H1 (cell line): ENCODE measurements at regions not wholly inside any gene's neighbourhood (a gene's known extent, or its start where the extent isn't known, plus 50 kb on each side); places are given as distances from the start of the nearest gene placed in this dataset.

Source experiments
- CTCF ChIA-PET: fragments of 300-600 bp; sonication (Branson Sonifier 250); formaldehyde crosslinking; loops from one replicate; lab custom pipeline; 2021; ENCODE audit not compliant: partially characterized antibody; lab: Charles Lee
- POLR2A ChIA-PET: fragments of 300-600 bp; sonication (Branson Sonifier 250); formaldehyde crosslinking; loops from one replicate; lab custom pipeline; 2021; ENCODE audit warnings: inconsistent platforms; ENCODE audit not compliant: partially characterized antibody; lab: Charles Lee
- DNase-seq, 2 experiments: peaks; one replicate each; pipeline versions ENCODE4 v3.0.0 to v3.0.0-alpha.2; 2010 to 2022; ENCODE audit warnings: low spot score in 2 of 2, low read depth in 1 of 2, mixed read lengths in 1 of 2
- FAIRE-seq: peaks from 2 replicates; lab custom pipeline; 2011; peaks lifted over from hg19 to GRCh38; lab: Jason Lieb, UNC
- H2AFZ ChIP-seq: 2 replicates; pipeline ENCODE4 v1.8.1; 2012; ENCODE audit warnings: low read length, inconsistent platforms
- H2AK5ac ChIP-seq: 2 replicates; pipeline ENCODE4 v1.6.1; 2013; ENCODE audit warnings: low read depth, low read length
- H2BK120ac ChIP-seq: replicated peaks from 2 replicates; pipeline ENCODE3; 2013; ENCODE audit warnings: low read depth, low read length, inconsistent platforms
- H2BK12ac ChIP-seq: 2 replicates; pipeline ENCODE4 v1.6.1; 2013; ENCODE audit warnings: low read depth, low read length
- H2BK15ac ChIP-seq: 2 replicates; pipeline ENCODE4 v1.6.1; 2013; ENCODE audit warnings: low read length
- H2BK20ac ChIP-seq: 2 replicates; pipeline ENCODE4 v1.6.1; 2013; ENCODE audit warnings: low read length
- H2BK5ac ChIP-seq: 2 replicates; pipeline ENCODE4 v1.6.1; 2013; ENCODE audit warnings: low read depth, low read length
- H3K14ac ChIP-seq: 2 replicates; pipeline ENCODE4 v1.6.1; 2013; ENCODE audit warnings: inconsistent platforms; ENCODE audit not compliant: insufficient read length
- H3K18ac ChIP-seq: 2 replicates; pipeline ENCODE4 v1.6.1; 2013; ENCODE audit warnings: low read length; ENCODE audit errors: extremely low read depth
- H3K23ac ChIP-seq: 2 replicates; pipeline ENCODE4 v1.6.1; 2013; ENCODE audit warnings: inconsistent platforms; ENCODE audit not compliant: insufficient read length
- H3K23me2 ChIP-seq: 2 replicates; pipeline ENCODE4 v1.6.1; 2013; ENCODE audit warnings: low read depth, low read length
- H3K27ac ChIP-seq: 2 replicates; pipeline ENCODE4 v1.6.1; 2011; ENCODE audit warnings: low read depth, low read length, inconsistent platforms
- H3K27me3 ChIP-seq, 4 experiments: replicated peaks in 1 of 4; 1 replicate in 1 of 4; 2 replicates in 3 of 4; pipeline versions ENCODE4 v1.6.1 to v1.8.1; 2011 to 2013; ENCODE audit warnings: low read length in 3 of 4, mild to moderate bottlenecking in 3 of 4, inconsistent platforms in 2 of 4, mixed read lengths in 2 of 4, moderate library complexity in 1 of 4; ENCODE audit not compliant: control insufficient read depth in 3 of 4, insufficient read depth in 3 of 4; ENCODE audit errors: extremely low read depth in 1 of 4
- H3K36me3 ChIP-seq, 4 experiments: 2 replicates each; pipeline versions ENCODE4 v1.6.1 to v1.8.1; 2011 to 2013; ENCODE audit warnings: mild to moderate bottlenecking in 4 of 4, low read length in 3 of 4, moderate library complexity in 2 of 4, control low read depth in 1 of 4, inconsistent platforms in 1 of 4; ENCODE audit not compliant: insufficient read depth in 4 of 4, control insufficient read depth in 2 of 4
- H3K4ac ChIP-seq: replicated peaks from 2 replicates; pipeline ENCODE3; 2013; ENCODE audit warnings: low read length, low read depth, mixed read lengths, inconsistent platforms; ENCODE audit not compliant: insufficient read length
- H3K4me1 ChIP-seq, 4 experiments: replicated peaks in 1 of 4; 1 replicate in 1 of 4; 2 replicates in 3 of 4; pipeline versions ENCODE4 v1.6.1 to v1.8.1; 2011 to 2013; ENCODE audit warnings: low read length in 3 of 4, inconsistent platforms in 2 of 4, mixed read lengths in 1 of 4; ENCODE audit not compliant: insufficient read depth in 4 of 4, control insufficient read depth in 3 of 4
- H3K4me2 ChIP-seq, 2 experiments: 2 replicates each; pipeline versions ENCODE4 v1.6.1 to v1.8.1; 2011 to 2013; ENCODE audit warnings: low read depth in 2 of 2, low read length in 2 of 2, control low read depth in 1 of 2, inconsistent platforms in 1 of 2, mild to moderate bottlenecking in 1 of 2; ENCODE audit not compliant: insufficient read depth in 1 of 2
- H3K4me3 ChIP-seq, 4 experiments: fragments of 200-600, 300-600 bp in 1 of 4; sonication (generic), shearing (Covaris generic), sonication (Bioruptor Twin) in 1 of 4; 2 replicates each; pipeline versions ENCODE4 v1.5.1 to v1.8.1; 2011 to 2016; ENCODE audit warnings: low read length in 4 of 4, low read depth in 3 of 4, control low read depth in 2 of 4, inconsistent platforms in 2 of 4, mild to moderate bottlenecking in 2 of 4, mixed read lengths in 1 of 4, moderate library complexity in 1 of 4; ENCODE audit not compliant: insufficient read depth in 2 of 4; ENCODE audit errors: extremely low read depth in 1 of 4
- H3K56ac ChIP-seq: replicated peaks from 2 replicates; pipeline ENCODE3; 2013; ENCODE audit warnings: low read depth, mild to moderate bottlenecking, mixed read lengths, low read length, inconsistent platforms; ENCODE audit not compliant: insufficient read length
- H3K79me1 ChIP-seq: 2 replicates; pipeline ENCODE4 v1.6.1; 2013; ENCODE audit warnings: low read depth, low read length, control low read depth
- H3K79me2 ChIP-seq, 2 experiments: 2 replicates each; pipeline versions ENCODE4 v1.6.1 to v1.8.1; 2012 to 2013; ENCODE audit warnings: low read length in 2 of 2, mild to moderate bottlenecking in 2 of 2, inconsistent platforms in 1 of 2; ENCODE audit not compliant: insufficient read depth in 2 of 2, control insufficient read depth in 1 of 2
- H3K9ac ChIP-seq, 4 experiments: replicated peaks in 1 of 4; 1 replicate in 1 of 4; 2 replicates in 3 of 4; pipeline versions ENCODE4 v1.6.1 to v1.8.1; 2011 to 2013; ENCODE audit warnings: low read depth in 3 of 4, low read length in 3 of 4, control low read depth in 2 of 4, mild to moderate bottlenecking in 2 of 4, moderate library complexity in 2 of 4, inconsistent platforms in 1 of 4; ENCODE audit errors: extremely low read depth in 1 of 4
- H3K9me3 ChIP-seq, 2 experiments: 2 replicates each; pipeline versions ENCODE4 v1.6.1 to v1.8.1; 2012 to 2013; ENCODE audit warnings: mild to moderate bottlenecking in 2 of 2, moderate library complexity in 2 of 2, control low read depth in 1 of 2, inconsistent platforms in 1 of 2, low read depth in 1 of 2, low read length in 1 of 2, mixed read lengths in 1 of 2; ENCODE audit not compliant: insufficient read depth in 2 of 2
- H4K20me1 ChIP-seq, 2 experiments: replicated peaks in 1 of 2; 2 replicates each; pipeline versions ENCODE3 to v1.8.1; 2011 to 2013; ENCODE audit warnings: inconsistent platforms in 2 of 2, low read length in 2 of 2, mild to moderate bottlenecking in 1 of 2; ENCODE audit not compliant: insufficient read depth in 2 of 2, control insufficient read depth in 1 of 2
- H4K5ac ChIP-seq: 2 replicates; pipeline ENCODE4 v1.6.1; 2013; ENCODE audit warnings: low read length, low read depth, mixed read lengths, inconsistent platforms; ENCODE audit not compliant: insufficient read length
- H4K8ac ChIP-seq: 2 replicates; pipeline ENCODE4 v1.8.0; 2013; ENCODE audit warnings: mild to moderate bottlenecking, moderate library complexity, low read length, inconsistent platforms; ENCODE audit not compliant: insufficient read depth; ENCODE audit errors: extremely low read depth
- H4K91ac ChIP-seq: replicated peaks from 2 replicates; pipeline ENCODE3; 2013; ENCODE audit warnings: low read length, mixed read lengths, inconsistent platforms; ENCODE audit not compliant: insufficient read length
- SAP30 ChIP-seq: fragments of 300-600 bp; sonication (generic); IDR thresholded peaks from 2 replicates; pipeline ENCODE4 v1.7.1; 2012; ENCODE audit warnings: low read length, moderate library complexity, mild to moderate bottlenecking, inconsistent platforms; ENCODE audit not compliant: insufficient read depth, insufficient replicate concordance
- SP1 ChIP-seq: IDR thresholded peaks from 2 replicates; pipeline ENCODE4 v1.6.1; 2011; ENCODE audit warnings: low read depth, low read length

DNA sequence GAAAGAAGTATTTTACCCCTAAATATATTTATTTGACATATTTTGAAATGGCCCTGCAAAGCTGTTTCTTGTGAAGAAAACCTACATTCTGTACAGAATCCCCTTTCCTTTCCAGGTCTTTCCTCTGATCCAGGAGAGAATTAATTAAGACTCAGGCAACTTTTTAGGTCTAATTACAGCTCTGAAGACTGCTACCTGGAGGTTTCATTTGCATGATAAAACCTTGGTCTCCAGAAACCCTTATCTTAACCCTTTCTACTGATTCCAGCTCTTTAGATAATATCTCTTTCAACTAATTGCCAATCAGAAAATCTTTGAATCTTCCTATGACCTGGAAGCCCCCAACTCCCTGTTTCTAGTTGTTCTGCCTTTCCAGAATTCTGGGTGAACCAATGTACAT, 224.0 kb downstream of the FAM47A start:
- ChIA-PET POLR2A (no interaction called here), CTCF (no interaction called here)
- H4K5ac ChIP-seq: no peak overlapping the region
- H3K14ac ChIP-seq: no peak overlapping the region
- H3K79me2 ChIP-seq: no peaks in the 10 kb centered on the region
- H2BK15ac ChIP-seq: no peak overlapping the region
- H2BK12ac ChIP-seq: no peak overlapping the region
- H3K27me3 ChIP-seq: no peaks in the 10 kb centered on the region
- peak; percentile 57 for FAIRE-seq
- H4K20me1 ChIP-seq: no peaks in the 10 kb centered on the region
- no peak overlapping the region for H2AFZ ChIP-seq
- H3K4me1 ChIP-seq: peaks cover 0 to 9% (median 3%) of the 10 kb centered on the region in 4 experiments; a peak in 3 of 7 replicates
- no peak overlapping the region for H3K23ac ChIP-seq
- no peak overlapping the region for H2AK5ac ChIP-seq
- no peak for DNase-seq
- no peak overlapping the region for H3K9ac ChIP-seq
- peak overlapping the region in 1 of 4 experiments; percentile 21; a peak in 1 of 8 replicates for H3K4me3 ChIP-seq
- H3K18ac ChIP-seq: no peak overlapping the region
- no peak overlapping the region for H4K8ac ChIP-seq
- no peaks in the 10 kb centered on the region for H3K36me3 ChIP-seq
- H4K91ac ChIP-seq: no peak overlapping the region
- H3K9me3 ChIP-seq: no peaks in the 10 kb centered on the region
- H3K27ac ChIP-seq: no peak overlapping the region
- no peak overlapping the region for H2BK20ac ChIP-seq
- H3K79me1 ChIP-seq: no peaks in the 10 kb centered on the region
- no peak overlapping the region for H2BK120ac ChIP-seq
- no peak overlapping the region for H2BK5ac ChIP-seq
- TF ChIP-seq SP1 (0 out of 2 replicates have a peak, but pooled peaks have one; percentile 12), SAP30 (no peak)
- H3K23me2 ChIP-seq: no peaks in the 10 kb centered on the region
- H3K56ac ChIP-seq: no peak overlapping the region
- H3K4ac ChIP-seq: no peak overlapping the region
- H3K4me2 ChIP-seq: peak overlapping the region in 1 of 2 experiments; percentile 33; a peak in 2 of 4 replicates
